Caco-2 (cell line): ENCODE measurements at regions not wholly inside any gene's neighbourhood (a gene's known extent, or its start where the extent isn't known, plus 50 kb on each side); places are given as distances from the start of the nearest gene placed in this dataset.

ENCODE experiments used
- BruUV-seq: library from RNA; stranded (reverse); fragments of 400-500 nt; replicated peaks from 2 replicates; lab custom pipeline; 2021; lab: Mats Ljungman, UMichigan
- CTCF ChIA-PET: fragments of 300-600 bp; sonication (Branson Sonifier 250); formaldehyde crosslinking; loops from one replicate; lab custom pipeline; 2022; ENCODE audit warnings: antibody characterized with exemption; lab: Charles Lee
- POLR2A ChIA-PET: fragments of 300-600 bp; sonication (Branson Sonifier 250); formaldehyde crosslinking; loops from one replicate; lab custom pipeline; 2022; ENCODE audit warnings: antibody characterized with exemption; lab: Charles Lee
- DNase-seq, 2 experiments: peaks; one replicate each; pipeline versions ENCODE4 v3.0.0 to v3.0.0-alpha.2; 2020 to 2022
- H3K27me3 ChIP-seq: replicated peaks from 2 replicates; pipeline ENCODE4 v1.6.0; 2011; ENCODE audit warnings: low read length; ENCODE audit not compliant: control insufficient read depth, insufficient read depth
- H3K36me3 ChIP-seq: 2 replicates; pipeline ENCODE4 v1.5.1; 2011; ENCODE audit warnings: low read length; ENCODE audit not compliant: control insufficient read depth, insufficient read depth
- H3K4me1 ChIP-seq: fragments of 250-450 bp; sonication (Bioruptor Pico); 2 replicates; pipeline ENCODE4 v1.5.1; 2020; ENCODE audit warnings: mild to moderate bottlenecking
- H3K4me3 ChIP-seq: 2 replicates; pipeline ENCODE4 v1.5.1; 2011; ENCODE audit warnings: low read depth, mild to moderate bottlenecking, control low read depth, low read length
- H3K9me3 ChIP-seq: fragments of 250-450 bp; sonication (Bioruptor Pico); 2 replicates; pipeline ENCODE4 v1.5.1; 2020; ENCODE audit warnings: mild to moderate bottlenecking, moderate library complexity
- H3K27ac Mint-ChIP-seq: one replicate; pipeline ENCODE4 v1.8.0; 2022; ENCODE audit warnings: mixed read lengths; ENCODE audit not compliant: unreplicated experiment
- H3K27me3 Mint-ChIP-seq: one replicate; pipeline ENCODE4 v1.8.0; 2022; ENCODE audit warnings: mixed read lengths; ENCODE audit not compliant: insufficient read depth, unreplicated experiment
- H3K36me3 Mint-ChIP-seq: one replicate; pipeline ENCODE4 v1.8.0; 2022; ENCODE audit warnings: mild to moderate bottlenecking, mixed read lengths; ENCODE audit not compliant: insufficient read depth, unreplicated experiment
- H3K4me1 Mint-ChIP-seq: one replicate; pipeline ENCODE4 v1.8.0; 2022; ENCODE audit warnings: low read depth, mixed read lengths; ENCODE audit not compliant: unreplicated experiment
- H3K4me3 Mint-ChIP-seq: one replicate; pipeline ENCODE4 v1.8.0; 2022; ENCODE audit warnings: mild to moderate bottlenecking, moderate library complexity, mixed read lengths; ENCODE audit not compliant: unreplicated experiment
- H3K9me3 Mint-ChIP-seq: one replicate; pipeline ENCODE4 v1.8.0; 2022; ENCODE audit warnings: mixed read lengths; ENCODE audit not compliant: unreplicated experiment
- intact Hi-C: fragments of 100-400 bp; cut with micrococcal nuclease; formaldehyde crosslinking; loops from one replicate; pipeline ENCODE4 v1.10.0; 2022; ENCODE audit not compliant: unreplicated experiment
- TF ChIP-seq, protein P1 (sequence below), 2 experiments: fragments of 200-600 bp in 1 of 2; IDR thresholded peaks; 1 replicate in 1 of 2; 2 replicates in 1 of 2; pipeline versions ENCODE4 v1.5.1 to v1.8.0; 2011 to 2022; ENCODE audit warnings: antibody characterized with exemption in 1 of 2, control low read depth in 1 of 2, inconsistent platforms in 1 of 2, low read depth in 1 of 2, low read length in 1 of 2, mild to moderate bottlenecking in 1 of 2, moderate library complexity in 1 of 2; ENCODE audit not compliant: insufficient read depth in 1 of 2, severe bottlenecking in 1 of 2, unreplicated experiment in 1 of 2

DNA sequence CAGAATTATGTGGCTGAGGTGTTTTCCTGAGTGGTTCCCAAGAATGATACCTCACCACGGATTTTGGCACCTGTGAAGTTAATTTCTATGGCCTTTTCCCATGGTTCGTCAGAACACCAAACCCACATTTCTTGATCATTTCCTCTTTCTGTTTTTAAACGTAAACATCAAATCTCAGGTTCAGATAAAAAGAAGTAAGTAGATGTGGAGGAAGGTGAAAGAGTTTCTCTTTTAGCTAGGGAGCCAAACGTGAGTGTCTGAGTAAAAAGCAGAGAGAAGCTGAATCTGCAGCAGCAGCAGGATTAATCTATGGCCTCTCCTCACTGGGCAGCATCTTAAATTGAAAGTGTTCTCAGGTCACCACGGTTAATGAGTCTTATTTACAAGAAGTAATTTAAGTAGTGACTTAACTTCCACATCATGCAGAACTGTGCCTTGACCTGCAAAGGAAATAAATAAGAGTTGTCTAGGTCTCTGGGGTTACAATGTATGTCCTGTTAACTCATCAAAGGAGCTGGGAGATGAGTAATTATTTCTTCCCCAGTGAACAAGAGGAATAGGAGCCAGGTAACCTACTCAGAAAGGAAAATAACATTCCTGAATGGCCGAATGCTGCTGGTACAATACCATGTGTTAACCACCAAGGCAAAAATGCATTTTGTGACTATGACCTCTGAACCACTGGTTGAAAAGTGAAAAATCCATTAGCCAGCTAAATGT is 139.6 kb upstream of the NETO1 start:
- CTCF ChIA-PET: no interaction called here
- no peaks in the 10 kb centered on the region for H3K9me3 Mint-ChIP-seq
- H3K4me3 Mint-ChIP-seq: no peak overlapping the region
- intact Hi-C loops: no loop called here
- H3K27ac Mint-ChIP-seq: no peak overlapping the region
- no peaks in the 10 kb centered on the region for H3K36me3 ChIP-seq
- H3K27me3 Mint-ChIP-seq: no peaks in the 10 kb centered on the region
- H3K4me1 ChIP-seq: no peaks in the 10 kb centered on the region
- TF ChIP-seq, protein P1, sequence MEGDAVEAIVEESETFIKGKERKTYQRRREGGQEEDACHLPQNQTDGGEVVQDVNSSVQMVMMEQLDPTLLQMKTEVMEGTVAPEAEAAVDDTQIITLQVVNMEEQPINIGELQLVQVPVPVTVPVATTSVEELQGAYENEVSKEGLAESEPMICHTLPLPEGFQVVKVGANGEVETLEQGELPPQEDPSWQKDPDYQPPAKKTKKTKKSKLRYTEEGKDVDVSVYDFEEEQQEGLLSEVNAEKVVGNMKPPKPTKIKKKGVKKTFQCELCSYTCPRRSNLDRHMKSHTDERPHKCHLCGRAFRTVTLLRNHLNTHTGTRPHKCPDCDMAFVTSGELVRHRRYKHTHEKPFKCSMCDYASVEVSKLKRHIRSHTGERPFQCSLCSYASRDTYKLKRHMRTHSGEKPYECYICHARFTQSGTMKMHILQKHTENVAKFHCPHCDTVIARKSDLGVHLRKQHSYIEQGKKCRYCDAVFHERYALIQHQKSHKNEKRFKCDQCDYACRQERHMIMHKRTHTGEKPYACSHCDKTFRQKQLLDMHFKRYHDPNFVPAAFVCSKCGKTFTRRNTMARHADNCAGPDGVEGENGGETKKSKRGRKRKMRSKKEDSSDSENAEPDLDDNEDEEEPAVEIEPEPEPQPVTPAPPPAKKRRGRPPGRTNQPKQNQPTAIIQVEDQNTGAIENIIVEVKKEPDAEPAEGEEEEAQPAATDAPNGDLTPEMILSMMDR (IDR thresholded peaks at IDR 0.05; ENCODE audit: insufficient read depth in 1 of 2, low read depth in 1 of 2, low read length in 1 of 2, severe bottlenecking in 1 of 2, unreplicated experiment in 1 of 2): no peak
- no peak overlapping the region for H3K4me3 ChIP-seq
- DNase-seq: no peak
- BruUV-seq: no TSS peak
- no peaks in the 10 kb centered on the region for H3K36me3 Mint-ChIP-seq
- no peaks in the 10 kb centered on the region for H3K9me3 ChIP-seq
- POLR2A ChIA-PET: no interaction called here
- H3K4me1 Mint-ChIP-seq: no peaks in the 10 kb centered on the region
- H3K27me3 ChIP-seq: no peaks in the 10 kb centered on the region

- ChIA-PET CTCF (no interaction called here), POLR2A (no interaction called here)
- H3K36me3 ChIP-seq: no peaks in the 10 kb centered on the region
- no peak overlapping the region for H3K4me3 ChIP-seq
- Mint-ChIP-seq H3K27me3 (no peaks in the 10 kb centered on the region), H3K4me1 (no peaks in the 10 kb centered on the region), H3K4me3 (no peak overlapping the region), H3K9me3 (no peaks in the 10 kb centered on the region), H3K36me3 (no peaks in the 10 kb centered on the region), H3K27ac (no peak overlapping the region)
- H3K27me3 ChIP-seq: no peaks in the 10 kb centered on the region
- TF ChIP-seq, protein P1 (IDR thresholded peaks at IDR 0.05; ENCODE audit: insufficient read depth in 1 of 2, low read depth in 1 of 2, low read length in 1 of 2, severe bottlenecking in 1 of 2, unreplicated experiment in 1 of 2): no peak
- H3K4me1 ChIP-seq: no peaks in the 10 kb centered on the region
- H3K9me3 ChIP-seq: no peaks in the 10 kb centered on the region
- no TSS peak for BruUV-seq
- intact Hi-C loops: no loop called here
- no peak for DNase-seq
These were observed 138.5 kb upstream of the NETO1 start for GRCh38 chr18:73006331-73006730.

DNA sequence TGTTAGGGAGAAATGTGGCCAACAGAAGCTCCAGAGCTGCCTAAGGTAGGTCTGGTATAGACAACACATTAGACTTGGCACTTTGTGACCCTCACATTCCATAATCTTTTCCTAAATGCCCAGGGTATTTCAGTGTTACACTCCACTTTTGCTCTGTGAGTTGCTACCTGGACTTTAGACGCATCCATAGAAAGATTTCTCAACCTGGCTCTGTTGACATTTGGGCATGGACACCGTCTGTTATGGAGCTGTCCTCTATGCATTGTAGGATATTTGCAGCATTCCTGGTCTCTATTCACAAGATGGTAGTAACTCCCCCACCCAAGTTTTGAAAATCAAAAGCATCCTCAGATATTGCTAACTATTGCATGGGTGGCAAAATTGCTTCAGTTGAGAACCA is 136.5 kb upstream of the NETO1 start:
- Histone ChIP-seq H3K9me3 (no peaks in the 10 kb centered on the region), H3K4me3 (no peak overlapping the region), H3K36me3 (no peaks in the 10 kb centered on the region), H3K27me3 (no peaks in the 10 kb centered on the region), H3K4me1 (no peaks in the 10 kb centered on the region)
- Mint-ChIP-seq H3K27ac (no peak overlapping the region), H3K4me1 (no peaks in the 10 kb centered on the region), H3K4me3 (no peak overlapping the region), H3K9me3 (no peaks in the 10 kb centered on the region), H3K27me3 (no peaks in the 10 kb centered on the region), H3K36me3 (no peaks in the 10 kb centered on the region)
- ChIA-PET POLR2A (no interaction called here), CTCF (no interaction called here)
- BruUV-seq: no TSS peak
- no peak for DNase-seq
- intact Hi-C loops: no loop called here
- TF ChIP-seq, protein P1 (IDR thresholded peaks at IDR 0.05; ENCODE audit: insufficient read depth in 1 of 2, low read depth in 1 of 2, low read length in 1 of 2, severe bottlenecking in 1 of 2, unreplicated experiment in 1 of 2): no peak
